ENCODE measurements at regions not wholly inside any gene's neighbourhood (a gene's known extent, or its start where the extent isn't known, plus 50 kb on each side); places are given as distances from the start of the nearest gene placed in this dataset.

- TF ChIP-seq CTCF (IDR thresholded peaks at IDR 0.05) = no peak
- TF ChIP-seq REST (IDR thresholded peaks at IDR 0.05; ENCODE audit: insufficient read depth in 1 of 2, low read depth in 2 of 2, low read length in 1 of 2) = no peak
Measured at GRCh38 chr2:103445347-103445746, 683.5 kb downstream of the TMEM182 start.

Data from Panc1 (cell line).